ENCODE measurements at regions not wholly inside any gene's neighbourhood (a gene's known extent, or its start where the extent isn't known, plus 50 kb on each side); places are given as distances from the start of the nearest gene placed in this dataset.

DNA sequence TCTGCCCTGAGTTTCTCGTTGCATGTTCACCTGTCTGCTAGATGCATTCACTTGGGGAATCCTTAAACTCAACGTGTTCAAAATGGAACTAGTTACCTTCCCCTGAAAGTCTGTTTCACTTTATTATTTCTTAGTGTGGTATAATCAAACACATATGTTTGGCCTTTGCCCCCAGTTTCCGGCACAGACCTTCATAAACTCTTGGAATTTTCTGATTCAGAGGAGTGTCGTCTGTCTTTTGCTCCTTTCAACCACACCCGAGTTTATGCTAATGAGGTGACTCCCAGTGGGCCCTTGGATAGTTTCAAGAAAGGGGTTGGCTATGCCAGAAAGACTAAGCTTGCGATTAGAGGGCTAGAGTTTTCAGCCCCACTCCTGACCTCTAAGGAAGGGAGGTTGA, 198.9 kb downstream of the CDCA7 start:
- TF ChIP-seq POLR2AphosphoS5 (IDR thresholded peaks at IDR 0.05; ENCODE audit: insufficient read depth in 1 of 2, low read depth in 1 of 2) = no peak
- TF ChIP-seq, protein P1, sequence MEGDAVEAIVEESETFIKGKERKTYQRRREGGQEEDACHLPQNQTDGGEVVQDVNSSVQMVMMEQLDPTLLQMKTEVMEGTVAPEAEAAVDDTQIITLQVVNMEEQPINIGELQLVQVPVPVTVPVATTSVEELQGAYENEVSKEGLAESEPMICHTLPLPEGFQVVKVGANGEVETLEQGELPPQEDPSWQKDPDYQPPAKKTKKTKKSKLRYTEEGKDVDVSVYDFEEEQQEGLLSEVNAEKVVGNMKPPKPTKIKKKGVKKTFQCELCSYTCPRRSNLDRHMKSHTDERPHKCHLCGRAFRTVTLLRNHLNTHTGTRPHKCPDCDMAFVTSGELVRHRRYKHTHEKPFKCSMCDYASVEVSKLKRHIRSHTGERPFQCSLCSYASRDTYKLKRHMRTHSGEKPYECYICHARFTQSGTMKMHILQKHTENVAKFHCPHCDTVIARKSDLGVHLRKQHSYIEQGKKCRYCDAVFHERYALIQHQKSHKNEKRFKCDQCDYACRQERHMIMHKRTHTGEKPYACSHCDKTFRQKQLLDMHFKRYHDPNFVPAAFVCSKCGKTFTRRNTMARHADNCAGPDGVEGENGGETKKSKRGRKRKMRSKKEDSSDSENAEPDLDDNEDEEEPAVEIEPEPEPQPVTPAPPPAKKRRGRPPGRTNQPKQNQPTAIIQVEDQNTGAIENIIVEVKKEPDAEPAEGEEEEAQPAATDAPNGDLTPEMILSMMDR (IDR thresholded peaks at IDR 0.05) = no peak

Measured in vagina (tissue), 2 donors.